ENCODE measurements at regions not wholly inside any gene's neighbourhood (a gene's known extent, or its start where the extent isn't known, plus 50 kb on each side); places are given as distances from the start of the nearest gene placed in this dataset.
"Not testable (repeated sequence)": the region's sequence is repeated elsewhere in the genome, so short reads cannot be mapped to it uniquely, and the experiment has no call there.

- no peak overlapping the region for H4K8ac ChIP-seq (ENCODE audit: low read length)
- no peak overlapping the region for H2BK120ac ChIP-seq (ENCODE audit: low read depth, low read length)
- no peak overlapping the region for H4K91ac ChIP-seq (ENCODE audit: low read length)
- WGBS, result 59% methylated on average over 6 of the region's 8 CpGs
- DNase-seq, result no peak
- H3K23ac ChIP-seq (ENCODE audit: low read length in 2 of 2), result no peak overlapping the region
- no peak overlapping the region for H3K9ac ChIP-seq (ENCODE audit: low read length)
- H3K4me2 ChIP-seq (ENCODE audit: low read length, poor library complexity, severe bottlenecking), result no peak overlapping the region
- H2BK5ac ChIP-seq (ENCODE audit: low read depth, low read length, poor library complexity, severe bottlenecking), result no peak overlapping the region
- no peaks in the 10 kb centered on the region for H3K79me1 ChIP-seq (replicated peaks; ENCODE audit: low read length, poor library complexity, severe bottlenecking)
- H3K27me3 ChIP-seq (ENCODE audit: control insufficient read depth in 1 of 2, insufficient read depth in 1 of 2, low read length in 2 of 2), result peaks cover 10 to 30% of the 10 kb centered on the region in 2 experiments
- no peak overlapping the region for H2BK12ac ChIP-seq (ENCODE audit: low read length in 2 of 2)
- H3K27ac ChIP-seq (ENCODE audit: low read length, poor library complexity, severe bottlenecking), result no peak overlapping the region
- H3K4me1 ChIP-seq (ENCODE audit: control insufficient read depth, insufficient read depth, low read depth, low read length), result no peaks in the 10 kb centered on the region
- H3K4me3 ChIP-seq (ENCODE audit: insufficient read depth in 1 of 2, low read depth in 1 of 2, low read length in 2 of 2), result no peak overlapping the region
- no peaks in the 10 kb centered on the region for H3K9me3 ChIP-seq (ENCODE audit: control insufficient read depth, low read length)
- no peak overlapping the region for H3K14ac ChIP-seq (ENCODE audit: low read length in 2 of 2)
- no peak overlapping the region for H2BK15ac ChIP-seq (ENCODE audit: low read depth, poor library complexity, severe bottlenecking)
- H3K4ac ChIP-seq (ENCODE audit: low read depth in 1 of 2, low read length in 2 of 2), result no peak overlapping the region
- no peak overlapping the region for H2AFZ ChIP-seq (ENCODE audit: low read depth, low read length)
- no peak overlapping the region for H3K18ac ChIP-seq (ENCODE audit: low read depth in 1 of 2, low read length in 2 of 2)
- H2AK5ac ChIP-seq (ENCODE audit: low read length, severe bottlenecking), result no peak overlapping the region
- no peaks in the 10 kb centered on the region for H3K36me3 ChIP-seq (ENCODE audit: control insufficient read depth in 1 of 2, insufficient read depth in 2 of 2, low read depth in 1 of 2, low read length in 2 of 2)
Measured at GRCh38 chr18:966759-967576, 62.3 kb downstream of the ADCYAP1 start.

GRCh38 chr18:968910-969309, 64.2 kb downstream of the ADCYAP1 start:
- not testable (repeated sequence) for H3K4me1 ChIP-seq (ENCODE audit: control insufficient read depth, insufficient read depth, low read depth, low read length); H3K27ac ChIP-seq (ENCODE audit: low read length, poor library complexity, severe bottlenecking); H4K8ac ChIP-seq (ENCODE audit: low read length); H3K18ac ChIP-seq (ENCODE audit: low read depth in 1 of 2, low read length in 2 of 2); H3K79me1 ChIP-seq (replicated peaks; ENCODE audit: low read length, poor library complexity, severe bottlenecking); H3K9ac ChIP-seq (ENCODE audit: low read length); H3K23ac ChIP-seq (ENCODE audit: low read length in 2 of 2); H3K36me3 ChIP-seq (ENCODE audit: control insufficient read depth in 1 of 2, insufficient read depth in 2 of 2, low read depth in 1 of 2, low read length in 2 of 2); H3K14ac ChIP-seq (ENCODE audit: low read length in 2 of 2); H2AFZ ChIP-seq (ENCODE audit: low read depth, low read length); H3K4me2 ChIP-seq (ENCODE audit: low read length, poor library complexity, severe bottlenecking); H2BK12ac ChIP-seq (ENCODE audit: low read length in 2 of 2); H4K91ac ChIP-seq (ENCODE audit: low read length); H2AK5ac ChIP-seq (ENCODE audit: low read length, severe bottlenecking); H3K4ac ChIP-seq (ENCODE audit: low read depth in 1 of 2, low read length in 2 of 2); H2BK15ac ChIP-seq (ENCODE audit: low read depth, poor library complexity, severe bottlenecking); DNase-seq; H3K4me3 ChIP-seq (ENCODE audit: insufficient read depth in 1 of 2, low read depth in 1 of 2, low read length in 2 of 2); H2BK120ac ChIP-seq (ENCODE audit: low read depth, low read length); H2BK5ac ChIP-seq (ENCODE audit: low read depth, low read length, poor library complexity, severe bottlenecking); H3K9me3 ChIP-seq (ENCODE audit: control insufficient read depth, low read length)
- no CpG with 5 or more reads among the region's 1 CpG for WGBS
- peaks cover 0 to 17% of the 10 kb centered on the region in 2 experiments for H3K27me3 ChIP-seq (ENCODE audit: control insufficient read depth in 1 of 2, insufficient read depth in 1 of 2, low read length in 2 of 2)

GRCh38 chr18:969311-969710, 64.6 kb downstream of the ADCYAP1 start:
- H2AFZ ChIP-seq (ENCODE audit: low read depth, low read length); H3K27ac ChIP-seq (ENCODE audit: low read length, poor library complexity, severe bottlenecking); H3K4ac ChIP-seq (ENCODE audit: low read depth in 1 of 2, low read length in 2 of 2); H2BK120ac ChIP-seq (ENCODE audit: low read depth, low read length); H2BK15ac ChIP-seq (ENCODE audit: low read depth, poor library complexity, severe bottlenecking); H4K8ac ChIP-seq (ENCODE audit: low read length); H3K14ac ChIP-seq (ENCODE audit: low read length in 2 of 2); H2AK5ac ChIP-seq (ENCODE audit: low read length, severe bottlenecking); H3K4me3 ChIP-seq (ENCODE audit: insufficient read depth in 1 of 2, low read depth in 1 of 2, low read length in 2 of 2); H4K91ac ChIP-seq (ENCODE audit: low read length); H3K79me1 ChIP-seq (replicated peaks; ENCODE audit: low read length, poor library complexity, severe bottlenecking); H2BK5ac ChIP-seq (ENCODE audit: low read depth, low read length, poor library complexity, severe bottlenecking); H3K18ac ChIP-seq (ENCODE audit: low read depth in 1 of 2, low read length in 2 of 2); DNase-seq; H3K4me2 ChIP-seq (ENCODE audit: low read length, poor library complexity, severe bottlenecking); H3K23ac ChIP-seq (ENCODE audit: low read length in 2 of 2); H3K9ac ChIP-seq (ENCODE audit: low read length); H2BK12ac ChIP-seq (ENCODE audit: low read length in 2 of 2); H3K9me3 ChIP-seq (ENCODE audit: control insufficient read depth, low read length); H3K36me3 ChIP-seq (ENCODE audit: control insufficient read depth in 1 of 2, insufficient read depth in 2 of 2, low read depth in 1 of 2, low read length in 2 of 2); H3K4me1 ChIP-seq (ENCODE audit: control insufficient read depth, insufficient read depth, low read depth, low read length): not testable (repeated sequence)
- 100% methylated on average over 3 of the region's 3 CpGs for WGBS
- H3K27me3 ChIP-seq (ENCODE audit: control insufficient read depth in 1 of 2, insufficient read depth in 1 of 2, low read length in 2 of 2), result peaks cover 0 to 13% of the 10 kb centered on the region in 2 experiments

- not testable (repeated sequence) for H3K4ac ChIP-seq (ENCODE audit: low read depth in 1 of 2, low read length in 2 of 2); H3K27me3 ChIP-seq (ENCODE audit: control insufficient read depth in 1 of 2, insufficient read depth in 1 of 2, low read length in 2 of 2); H2AK5ac ChIP-seq (ENCODE audit: low read length, severe bottlenecking)
Measured at GRCh38 chr18:974606-975005, 69.9 kb downstream of the ADCYAP1 start.

More at GRCh38 chr18:974606-975005, 69.9 kb downstream of the ADCYAP1 start:
- not testable (repeated sequence) for H3K9ac ChIP-seq (ENCODE audit: low read length); H3K23ac ChIP-seq (ENCODE audit: low read length in 2 of 2); H4K8ac ChIP-seq (ENCODE audit: low read length); H4K91ac ChIP-seq (ENCODE audit: low read length); H2BK12ac ChIP-seq (ENCODE audit: low read length in 2 of 2); DNase-seq; H3K18ac ChIP-seq (ENCODE audit: low read depth in 1 of 2, low read length in 2 of 2); H3K79me1 ChIP-seq (replicated peaks; ENCODE audit: low read length, poor library complexity, severe bottlenecking); H3K4me3 ChIP-seq (ENCODE audit: insufficient read depth in 1 of 2, low read depth in 1 of 2, low read length in 2 of 2); H3K4me2 ChIP-seq (ENCODE audit: low read length, poor library complexity, severe bottlenecking); H3K27ac ChIP-seq (ENCODE audit: low read length, poor library complexity, severe bottlenecking); H2BK5ac ChIP-seq (ENCODE audit: low read depth, low read length, poor library complexity, severe bottlenecking); H3K36me3 ChIP-seq (ENCODE audit: control insufficient read depth in 1 of 2, insufficient read depth in 2 of 2, low read depth in 1 of 2, low read length in 2 of 2); H2BK15ac ChIP-seq (ENCODE audit: low read depth, poor library complexity, severe bottlenecking); H3K14ac ChIP-seq (ENCODE audit: low read length in 2 of 2); H2BK120ac ChIP-seq (ENCODE audit: low read depth, low read length); H3K9me3 ChIP-seq (ENCODE audit: control insufficient read depth, low read length); H3K4me1 ChIP-seq (ENCODE audit: control insufficient read depth, insufficient read depth, low read depth, low read length); H2AFZ ChIP-seq (ENCODE audit: low read depth, low read length)
- no CpG with 5 or more reads among the region's 6 CpGs for WGBS
